ENCODE measurements at regions not wholly inside any gene's neighbourhood (a gene's known extent, or its start where the extent isn't known, plus 50 kb on each side); places are given as distances from the start of the nearest gene placed in this dataset.
A peak's percentile ranks its signal among the peaks of the same experiment; 100 is the strongest.

DNA sequence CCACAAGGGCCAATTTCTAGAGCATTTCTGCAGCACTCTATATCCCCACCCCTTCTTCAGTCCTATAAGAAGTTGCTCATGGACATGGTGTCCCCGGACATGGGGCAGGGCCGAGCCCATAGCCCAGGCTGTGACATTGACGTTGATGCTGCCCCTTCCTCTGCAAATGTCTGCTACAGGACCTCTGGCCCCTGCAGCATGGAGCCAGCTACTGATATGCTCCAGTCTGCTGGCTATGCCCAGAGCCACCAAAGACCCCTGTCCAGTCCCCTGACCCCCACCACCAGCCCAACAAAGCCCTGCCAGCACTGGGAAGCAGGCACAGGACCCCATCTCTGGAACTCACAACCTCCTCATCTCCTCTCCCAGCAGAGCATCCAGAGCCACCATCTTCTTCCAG lies 120.1 kb upstream of the SMAD3 start:
- DNase-seq (ENCODE audit: low read depth) = no peak

DNA sequence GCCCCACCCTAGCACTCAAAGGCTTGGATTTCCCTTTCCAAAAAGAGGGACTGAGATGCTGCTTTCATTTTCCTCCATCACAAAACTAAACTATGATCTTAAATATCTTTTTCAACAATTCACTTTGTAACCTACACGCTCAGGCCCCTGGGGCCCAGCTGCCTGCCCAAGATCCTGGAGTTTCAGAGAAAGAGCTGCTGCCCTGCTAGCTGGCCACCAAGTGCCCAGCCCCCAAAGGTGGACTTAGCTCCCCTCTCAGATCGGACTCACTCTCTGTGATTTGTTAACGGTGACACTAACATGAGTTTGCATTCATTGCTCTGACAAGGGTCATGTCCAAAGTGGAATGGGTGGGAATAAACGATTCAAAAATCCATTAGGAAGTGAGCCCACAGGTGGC lies 119.6 kb upstream of the SMAD3 start:
- DNase-seq (ENCODE audit: low read depth) = no peak

DNA sequence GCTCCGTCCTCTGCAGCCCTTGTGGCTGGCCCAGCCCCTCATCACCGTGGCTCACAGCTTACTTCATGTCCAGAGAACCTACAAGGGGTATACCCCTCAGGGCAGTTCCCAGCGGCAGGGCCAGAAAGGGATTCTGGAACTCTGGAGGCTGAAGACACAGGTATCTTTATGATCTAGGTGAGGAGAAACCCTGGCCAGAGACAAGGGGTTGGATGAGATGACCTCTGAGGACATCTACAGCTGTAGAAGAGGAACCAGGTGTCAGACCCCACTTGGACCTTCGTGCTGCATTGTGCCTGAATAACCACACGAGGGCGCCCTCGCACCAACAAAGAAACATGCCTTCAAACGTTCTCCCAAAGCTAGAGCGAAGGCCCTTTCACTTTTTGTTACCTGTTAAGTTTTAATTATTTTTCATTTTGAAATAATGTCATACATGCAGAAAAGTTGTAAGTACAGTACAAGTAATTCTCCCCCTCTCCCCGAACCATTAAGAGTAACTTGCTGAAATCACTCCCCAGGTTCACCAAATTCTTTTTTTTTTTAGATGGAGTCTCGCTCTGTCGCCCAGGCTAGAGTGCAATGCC lies 118.7 kb upstream of the SMAD3 start:
- peak; percentile 67 for DNase-seq (ENCODE audit: low read depth)

DNA sequence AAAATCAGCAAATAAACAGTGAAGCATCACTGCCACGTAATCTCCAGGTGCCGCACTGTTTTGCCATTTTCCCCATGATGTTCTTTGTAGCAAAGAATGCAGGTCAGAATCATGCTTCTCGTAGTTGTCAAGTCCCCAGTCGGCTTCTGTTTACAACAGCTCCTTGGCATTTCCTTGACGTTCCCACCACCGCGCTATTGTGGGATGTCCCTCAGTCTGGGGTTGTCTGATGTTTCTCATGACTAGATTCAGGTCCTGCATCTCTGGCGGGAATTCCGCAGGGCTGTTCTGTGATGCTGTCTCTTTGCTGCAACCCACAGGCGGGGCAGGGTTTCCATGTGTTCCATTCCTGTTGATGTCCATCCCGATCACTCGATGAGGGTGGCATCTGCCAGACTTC lies 117.9 kb upstream of the SMAD3 start:
- DNase-seq (ENCODE audit: low read depth) = no peak

DNA sequence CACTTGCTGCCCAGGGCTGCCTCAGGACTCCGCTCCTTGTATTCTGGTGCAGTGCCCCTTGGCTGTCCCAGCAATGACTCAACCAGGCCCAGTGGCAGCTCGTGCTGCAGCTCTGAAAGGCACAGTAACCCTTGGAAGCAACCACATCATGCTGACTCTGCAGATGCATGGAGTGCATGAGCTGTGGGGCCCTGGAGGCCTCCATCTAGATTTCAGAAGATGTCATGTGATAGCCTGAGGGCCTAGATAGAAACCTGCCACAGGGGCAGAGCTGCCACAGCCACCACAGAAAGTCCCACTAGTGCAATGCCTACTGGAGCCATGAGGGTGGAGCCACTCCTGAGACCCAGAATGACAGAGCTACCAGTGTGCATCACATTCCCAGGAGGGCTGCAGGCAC lies 117.1 kb upstream of the SMAD3 start:
- DNase-seq (ENCODE audit: low read depth) = peak; percentile 78

DNA sequence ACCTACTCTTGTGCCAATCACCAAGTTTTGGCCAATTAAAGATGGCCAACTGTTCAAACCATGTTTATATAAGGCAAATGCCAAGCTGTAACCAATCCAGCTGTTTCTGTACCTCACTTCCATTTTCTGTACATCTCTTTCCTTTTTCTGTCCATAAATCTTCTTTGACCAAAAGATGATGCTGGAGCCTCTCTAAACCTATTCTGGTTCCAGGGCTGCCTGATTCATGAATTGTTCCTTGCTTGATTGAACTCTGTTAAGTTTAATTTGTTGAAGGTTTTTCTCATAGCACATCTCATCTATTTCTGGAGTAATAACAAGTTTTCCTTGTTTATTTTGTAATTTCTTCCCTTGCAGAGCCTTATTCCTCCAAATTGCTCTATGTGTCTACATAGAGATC lies 115.3 kb upstream of the SMAD3 start:
- DNase-seq (ENCODE audit: low read depth) = no peak

DNA sequence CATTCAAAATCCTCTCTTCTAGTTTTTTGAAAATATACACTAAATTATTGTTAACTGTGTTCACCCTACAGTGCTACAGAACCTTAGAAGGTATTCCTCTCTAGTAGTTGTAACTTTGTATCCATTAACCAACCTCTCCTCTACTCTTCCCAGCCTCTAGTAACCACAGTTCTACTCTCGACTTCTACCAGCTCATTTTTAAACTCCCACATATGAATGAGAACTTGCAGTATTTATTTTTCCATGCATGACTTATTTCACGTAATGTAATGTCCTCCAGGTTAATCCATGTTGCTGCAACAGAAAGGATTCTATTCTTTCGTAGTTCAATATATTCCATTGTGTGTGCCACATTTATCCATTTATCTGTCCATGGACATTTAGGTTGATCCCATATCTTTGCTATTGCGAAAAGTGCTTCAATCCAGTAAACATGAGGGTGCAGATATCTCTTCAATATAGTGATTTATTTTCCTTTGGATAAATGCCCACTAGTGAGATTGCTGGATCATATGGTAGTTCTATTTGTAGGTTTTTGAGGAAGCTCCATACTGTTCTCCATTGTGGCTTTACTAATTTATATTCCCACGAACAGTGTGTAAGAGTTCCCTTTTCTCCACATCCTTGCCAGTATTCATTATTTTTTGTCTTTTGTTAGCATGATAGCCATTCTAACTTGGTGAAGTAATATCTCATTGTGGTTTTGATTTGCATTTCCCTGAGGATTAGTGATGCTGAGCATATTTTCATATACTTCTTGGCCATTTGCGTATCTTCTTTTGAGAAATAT lies 113.7 kb upstream of the SMAD3 start:
- no peak for DNase-seq (ENCODE audit: low read depth)

DNA sequence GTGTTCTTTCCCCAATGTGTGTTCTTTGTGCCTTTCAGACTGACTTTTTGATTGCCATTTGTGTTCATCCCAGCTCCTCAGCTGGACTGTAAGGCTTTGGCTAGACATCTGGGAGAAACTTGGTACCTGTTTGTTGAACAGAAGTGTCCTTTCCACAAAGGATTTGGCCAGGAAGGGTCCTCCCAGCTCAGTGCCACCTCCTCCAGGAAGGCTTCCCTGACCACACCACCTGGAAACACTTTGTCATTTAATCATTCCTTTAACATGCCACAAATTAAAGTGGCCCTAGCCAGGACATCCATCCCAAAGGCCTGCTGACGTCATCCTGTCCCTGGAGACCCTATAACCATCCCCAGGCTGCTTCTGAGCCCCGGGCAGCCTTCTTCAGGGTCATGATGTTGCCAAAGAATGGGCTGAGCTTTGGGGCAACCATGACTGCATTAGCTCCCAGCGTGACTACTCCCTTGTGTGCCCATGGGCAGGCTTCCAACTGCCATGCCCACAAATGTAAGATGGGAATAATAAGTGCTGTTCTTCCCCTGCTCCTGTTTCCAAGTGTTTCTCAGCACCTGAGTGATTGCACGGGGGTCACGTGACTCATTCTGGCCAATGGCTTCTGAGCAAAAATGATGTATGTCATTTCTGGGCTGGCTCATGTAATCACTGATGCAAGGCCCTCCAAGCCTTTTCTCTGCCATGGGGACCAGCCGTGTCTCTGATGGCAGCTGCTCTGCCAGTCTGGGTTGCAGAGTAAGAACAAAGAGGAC lies 112.5 kb upstream of the SMAD3 start:
- DNase-seq (ENCODE audit: low read depth) = no peak

DNA sequence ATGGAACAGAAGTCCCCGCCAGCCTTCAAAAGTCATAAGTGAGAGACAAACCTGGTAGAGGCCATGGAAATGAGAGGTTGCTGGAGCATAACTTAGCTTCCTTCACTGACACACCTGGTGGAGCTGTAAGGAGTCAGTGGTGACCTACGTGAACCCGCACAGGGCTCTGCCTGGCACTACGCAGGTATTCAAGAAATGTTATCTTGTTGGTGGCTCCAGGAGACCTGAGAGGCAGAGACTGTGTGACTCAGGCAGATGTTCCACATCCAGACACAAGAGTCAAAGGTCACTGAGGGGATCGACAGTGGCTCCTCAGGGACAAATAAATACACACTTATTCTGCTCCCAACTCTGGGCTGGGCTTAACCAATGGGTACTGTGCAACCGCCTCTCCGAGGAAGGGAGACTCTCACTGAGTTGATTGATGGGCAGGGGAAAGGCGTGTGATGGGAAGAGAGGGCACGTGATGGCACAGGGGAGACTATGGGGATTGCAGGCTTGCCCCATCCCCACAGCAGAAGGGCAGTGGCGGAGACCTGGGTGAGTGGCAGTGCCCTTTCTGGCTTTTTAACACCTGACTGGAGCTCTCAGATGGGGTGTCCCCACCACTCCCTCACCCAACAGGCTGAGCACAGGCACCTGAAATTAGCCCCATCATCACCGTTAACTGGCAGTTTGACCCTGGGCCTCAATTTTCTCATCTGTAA lies 111.7 kb upstream of the SMAD3 start:
- no peak for DNase-seq (ENCODE audit: low read depth)

DNA sequence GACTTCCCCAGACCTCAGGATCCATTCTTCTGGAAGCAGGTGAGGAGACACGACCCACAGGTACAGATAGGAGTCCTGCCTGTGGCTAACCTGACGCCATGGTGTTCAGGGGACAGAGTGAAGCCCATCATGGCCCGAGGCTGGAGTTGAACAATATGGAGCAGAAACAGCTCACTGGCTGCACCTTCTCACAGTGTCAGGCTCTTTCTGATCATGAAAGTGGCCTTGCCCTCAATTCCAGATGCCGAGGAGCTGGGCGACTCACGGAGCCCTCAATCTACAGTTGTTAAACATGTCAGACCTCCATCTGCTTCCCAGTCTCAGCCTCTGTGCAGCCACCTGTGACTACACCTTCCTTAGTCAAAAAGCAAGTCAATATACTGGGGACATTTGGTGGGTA lies 110.8 kb upstream of the SMAD3 start:
- DNase-seq (ENCODE audit: low read depth) = no peak

DNA sequence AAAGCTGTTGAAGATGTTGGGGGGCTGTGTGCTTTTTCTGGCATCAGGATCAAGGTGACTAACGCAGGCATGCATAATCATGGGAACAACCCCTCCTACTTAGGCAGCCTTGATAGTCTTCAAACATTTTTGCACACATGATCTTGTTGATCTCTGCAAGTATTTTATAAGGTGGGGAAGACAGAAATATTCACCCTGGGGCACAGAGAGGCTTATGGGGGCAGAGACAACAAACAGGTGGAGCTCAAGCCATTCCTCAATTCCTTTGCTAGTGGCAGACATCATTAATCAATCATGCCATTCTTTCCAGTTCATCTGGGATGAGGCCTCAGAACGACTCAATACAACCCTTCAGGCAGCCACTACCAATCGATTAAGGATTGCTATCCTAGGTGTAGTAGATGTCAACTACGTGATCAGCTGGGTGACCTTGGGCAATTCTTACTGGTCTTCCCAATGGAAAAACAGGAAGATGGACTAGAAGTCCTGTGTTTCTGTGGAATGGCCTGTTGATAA lies 110.3 kb upstream of the SMAD3 start:
- no peak for DNase-seq (ENCODE audit: low read depth)

DNA sequence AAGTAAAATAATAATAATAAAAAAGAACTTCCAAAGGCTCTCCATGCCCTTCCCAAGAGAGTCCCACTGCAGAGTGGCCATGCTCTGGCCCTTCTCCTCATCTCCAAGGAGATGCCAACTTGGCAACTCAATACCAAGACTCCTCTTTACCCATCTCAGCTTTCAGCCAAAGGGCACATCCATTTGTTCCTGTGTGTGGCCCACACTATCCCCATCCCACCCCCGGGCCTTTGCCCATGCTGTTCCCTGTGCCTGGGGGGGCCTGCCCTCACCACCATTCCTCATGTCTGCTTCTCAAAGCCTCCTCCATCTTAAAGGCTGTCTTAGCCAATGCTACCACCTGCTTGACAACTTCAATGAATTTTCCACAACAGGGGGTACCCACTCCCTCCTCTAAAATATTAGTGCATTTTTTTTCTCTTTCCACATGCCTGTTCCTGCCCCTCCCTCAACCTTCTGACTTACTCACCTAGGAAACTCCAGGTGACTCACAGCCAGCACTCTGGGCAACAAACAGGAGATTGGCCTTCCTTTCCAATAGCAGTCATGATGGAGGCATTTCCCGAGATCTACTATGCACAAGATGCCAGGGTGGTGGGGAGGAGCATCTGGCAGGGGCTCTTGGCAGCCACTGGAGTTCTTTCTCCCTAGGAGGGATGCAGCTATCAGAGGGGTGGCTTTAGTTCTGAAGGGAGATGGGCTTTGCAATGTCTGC lies 109.4 kb upstream of the SMAD3 start:
- DNase-seq (ENCODE audit: low read depth) = no peak

DNA sequence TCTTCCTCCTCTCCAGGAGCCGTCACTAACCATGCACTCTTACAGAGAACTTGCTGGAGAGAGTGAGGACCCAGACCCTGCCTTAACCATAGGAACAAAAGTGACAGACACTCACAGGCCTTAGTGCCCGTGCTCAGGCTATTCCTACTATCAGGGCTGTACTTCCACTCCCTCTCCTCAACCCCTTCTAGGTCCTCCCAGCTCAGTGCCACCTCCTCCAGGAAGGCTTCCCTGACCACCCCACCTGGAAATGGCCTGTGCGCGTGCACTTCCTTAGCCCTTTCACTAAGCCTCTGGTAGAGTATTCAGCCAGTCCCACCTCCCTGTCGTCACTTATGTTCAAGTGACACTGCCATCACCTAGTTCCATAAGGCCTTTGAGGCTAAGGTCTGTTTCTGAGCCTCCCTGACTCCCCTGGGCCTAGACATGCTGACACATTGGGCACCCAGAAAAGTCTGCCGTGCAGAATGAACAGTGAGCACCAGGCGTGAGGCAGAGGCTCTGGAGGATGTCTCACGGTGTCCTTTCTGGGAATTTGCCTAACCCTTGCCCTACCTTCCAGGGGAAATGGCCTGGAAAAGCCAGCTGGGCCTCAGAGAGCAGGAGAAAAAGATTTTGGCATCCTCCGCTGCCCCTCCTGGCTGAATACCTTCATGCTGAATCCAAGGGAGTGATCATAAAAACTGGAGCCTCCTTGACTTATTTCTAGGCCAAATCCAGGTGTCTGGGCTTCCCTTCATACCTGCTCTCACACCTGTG lies 108.6 kb upstream of the SMAD3 start:
- DNase-seq (ENCODE audit: low read depth) = no peak

DNA sequence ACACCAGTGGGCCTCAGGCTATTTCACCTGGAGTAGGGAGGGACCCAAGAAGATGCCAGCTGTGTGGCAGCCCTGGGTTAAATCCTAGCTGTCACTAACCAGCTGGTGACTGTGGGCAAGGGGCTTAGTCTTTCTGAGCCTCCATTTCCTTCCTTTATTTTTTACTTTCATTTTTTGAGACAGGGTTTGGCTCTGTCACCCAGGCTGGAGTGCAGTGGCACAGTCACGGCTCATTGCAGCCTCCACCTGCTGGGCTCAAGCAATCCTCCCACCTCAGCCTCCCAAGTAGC lies 108.0 kb upstream of the SMAD3 start:
- no peak for DNase-seq (ENCODE audit: low read depth)

DNA sequence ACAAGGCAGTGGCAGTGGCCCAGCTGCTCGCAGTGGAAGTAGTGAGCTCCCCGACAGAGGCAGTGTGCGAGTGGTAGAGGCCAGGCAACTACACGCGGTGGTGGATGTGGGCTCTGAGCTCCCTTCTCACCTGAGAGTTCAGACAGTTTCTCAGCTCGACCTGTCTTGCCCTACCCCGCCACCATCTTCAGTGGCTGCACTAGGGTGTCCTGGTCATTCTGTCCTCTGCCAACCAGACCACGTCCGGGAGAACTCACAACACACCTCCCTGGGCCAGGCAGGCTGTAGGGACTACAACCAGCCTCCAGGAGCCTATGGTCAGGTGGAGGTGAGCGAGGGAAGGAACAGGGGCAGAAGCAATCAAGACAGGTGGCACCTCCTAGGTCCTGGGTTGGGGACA lies 106.3 kb upstream of the SMAD3 start:
- no peak for DNase-seq (ENCODE audit: low read depth)

DNA sequence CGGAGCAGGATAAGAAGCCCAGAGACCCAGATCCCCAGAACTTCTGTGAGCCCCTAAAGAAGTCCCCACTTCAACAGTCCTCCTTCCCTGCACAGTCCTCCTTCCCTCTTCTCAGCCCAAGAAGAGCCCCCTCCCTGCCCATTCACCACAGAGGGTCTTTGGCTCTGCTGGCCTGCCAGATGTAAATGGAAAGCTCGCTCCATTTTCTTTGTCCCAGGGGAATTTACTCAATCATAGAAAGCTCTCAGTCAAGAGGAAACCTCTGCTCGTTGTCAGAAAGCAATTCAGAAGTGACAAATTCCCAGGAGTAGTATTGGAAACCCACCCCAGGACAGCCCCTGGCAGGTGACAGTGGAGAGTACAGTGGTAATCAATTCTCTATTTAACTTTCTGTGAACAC lies 105.5 kb upstream of the SMAD3 start:
- no peak for DNase-seq (ENCODE audit: low read depth)

DNA sequence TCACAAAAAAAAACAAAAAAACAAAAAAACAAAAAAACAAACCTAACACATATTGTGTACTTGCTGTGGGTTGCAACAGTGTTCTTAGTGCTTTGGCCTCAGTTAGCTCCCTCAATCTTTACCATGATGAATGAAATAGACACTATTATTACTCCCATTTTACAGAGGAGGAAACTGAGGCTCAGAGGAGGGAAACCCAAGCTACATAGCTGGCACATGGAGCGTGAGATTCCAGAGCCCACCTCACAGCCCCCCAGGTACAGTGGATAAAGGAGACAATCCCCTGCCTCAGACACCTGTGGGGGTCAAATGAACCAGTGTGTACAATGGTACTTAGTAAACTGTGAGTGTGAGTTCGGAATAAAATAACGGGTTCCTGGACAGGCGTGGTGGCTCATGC lies 104.9 kb upstream of the SMAD3 start:
- no peak for DNase-seq (ENCODE audit: low read depth)

DNA sequence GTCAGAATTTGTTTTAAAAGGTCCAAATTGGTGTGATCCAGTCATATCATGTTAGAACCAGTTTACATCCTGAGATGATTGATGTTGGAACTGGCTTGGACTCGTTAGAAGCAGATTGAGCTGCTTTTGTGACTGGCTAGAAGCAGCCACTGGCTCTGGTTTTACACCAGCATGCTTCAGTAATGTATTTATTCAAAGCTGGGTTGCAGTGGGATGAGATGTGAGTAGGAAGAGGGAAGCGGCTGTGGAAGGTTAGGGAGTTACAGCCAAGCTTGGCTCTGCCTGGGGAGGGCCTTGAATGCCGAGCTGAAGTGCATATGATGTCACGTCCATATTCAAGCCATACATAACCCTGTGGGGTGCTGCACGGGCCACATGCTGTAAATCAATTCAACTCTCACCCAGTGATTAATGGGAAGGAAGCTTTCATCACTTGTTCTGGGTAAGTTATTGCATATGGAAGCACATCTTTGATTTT lies 104.0 kb upstream of the SMAD3 start:
- no peak for DNase-seq (ENCODE audit: low read depth)

DNA sequence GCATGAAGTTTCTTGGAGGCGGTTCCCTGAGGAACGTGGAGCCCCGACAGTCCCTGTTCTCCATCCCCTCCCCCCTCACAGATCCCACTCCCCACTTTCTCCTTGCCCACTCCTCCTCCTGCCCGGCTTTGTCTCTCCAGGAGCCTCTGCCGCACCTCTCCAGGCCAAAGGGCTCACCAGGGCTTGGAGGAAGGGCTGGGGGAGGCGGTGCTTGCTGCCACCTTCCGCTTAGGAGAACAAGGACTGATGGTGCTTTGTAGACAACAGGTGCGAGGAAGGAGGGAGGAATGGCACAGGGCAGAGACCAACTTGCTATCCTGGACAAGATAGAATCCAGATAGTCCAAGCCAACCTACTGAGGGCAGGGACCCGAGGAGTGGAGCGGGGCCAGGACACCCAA lies 103.5 kb upstream of the SMAD3 start:
- DNase-seq (ENCODE audit: low read depth) = no peak

DNA sequence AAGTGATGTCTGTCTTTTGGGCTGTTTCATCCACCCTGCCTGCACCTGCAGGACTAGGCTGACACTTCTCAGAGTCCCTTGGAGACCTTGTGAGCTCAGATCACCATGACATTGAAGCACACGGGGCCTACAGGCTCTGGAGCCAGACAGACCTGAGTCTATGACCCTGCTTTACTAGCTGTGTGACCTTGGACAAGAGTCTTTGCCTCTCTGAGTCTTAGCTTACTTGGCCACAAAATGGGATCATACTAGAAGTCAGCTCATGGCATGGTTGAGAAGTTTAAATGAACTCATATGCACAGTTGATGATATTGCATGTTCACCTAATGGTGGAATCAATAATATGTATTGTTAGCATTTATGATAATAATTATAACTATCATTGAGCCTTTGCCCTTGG lies 102.9 kb upstream of the SMAD3 start:
- no peak for DNase-seq (ENCODE audit: low read depth)

DNA sequence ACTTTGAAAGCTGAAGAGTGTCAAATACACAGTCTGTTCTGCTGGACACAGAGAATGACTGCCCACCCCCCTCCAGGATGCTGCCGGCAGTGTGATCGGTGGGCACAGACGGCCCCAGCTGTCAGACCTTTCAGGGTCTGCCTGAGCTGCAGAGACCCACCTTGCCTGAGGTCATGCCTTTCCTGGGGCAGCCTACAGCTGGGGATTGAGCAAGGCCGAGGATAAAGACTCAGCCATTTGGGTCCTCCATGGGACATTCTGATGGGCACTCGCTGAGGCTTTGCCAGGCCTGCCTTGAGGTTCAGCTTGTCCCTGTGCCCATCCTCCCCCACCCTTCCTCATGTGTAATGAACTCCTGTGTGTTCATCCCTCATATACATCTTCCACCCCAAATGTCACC lies 102.3 kb upstream of the SMAD3 start:
- DNase-seq (ENCODE audit: low read depth) = no peak

Data from RPMI7951 (cell line).